ENCODE measurements at regions not wholly inside any gene's neighbourhood (a gene's known extent, or its start where the extent isn't known, plus 50 kb on each side); places are given as distances from the start of the nearest gene placed in this dataset.

DNA sequence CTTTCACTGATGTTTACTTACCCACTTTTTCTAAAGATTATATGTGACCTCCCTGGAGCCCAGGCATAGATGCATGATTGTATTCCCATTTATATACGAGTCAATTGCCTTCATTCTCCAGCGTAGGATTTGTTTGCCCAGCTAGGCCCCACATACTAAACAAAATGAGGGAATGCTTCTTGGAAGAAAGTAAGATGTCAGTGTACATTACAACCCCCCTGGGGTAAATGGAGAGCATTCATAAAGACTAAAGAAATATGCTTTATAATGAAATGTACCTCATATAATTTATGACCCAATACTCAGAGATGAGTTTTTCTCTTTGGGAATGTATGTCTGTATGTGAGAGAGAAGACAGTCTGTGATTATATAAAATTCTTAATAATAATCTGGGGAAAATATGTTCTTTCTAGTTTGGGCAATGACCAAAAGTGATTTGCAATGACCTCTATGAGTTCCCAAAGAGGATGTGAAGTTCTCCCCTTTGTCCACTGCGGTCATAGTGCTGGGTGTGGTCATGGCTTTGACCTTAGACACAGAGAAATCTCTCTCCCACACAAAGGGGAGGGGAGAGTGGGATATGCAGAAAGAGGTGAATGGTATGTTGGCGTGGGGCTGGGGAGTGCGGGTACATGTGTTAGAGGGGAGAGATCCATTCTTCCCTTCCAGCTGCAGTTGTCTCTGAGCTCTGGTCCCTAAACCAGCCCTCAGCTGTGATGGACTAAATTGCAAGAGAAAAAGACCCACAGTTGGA, 175.6 kb downstream of the EN1 start (continued):
- TF ChIP-seq, protein P1, sequence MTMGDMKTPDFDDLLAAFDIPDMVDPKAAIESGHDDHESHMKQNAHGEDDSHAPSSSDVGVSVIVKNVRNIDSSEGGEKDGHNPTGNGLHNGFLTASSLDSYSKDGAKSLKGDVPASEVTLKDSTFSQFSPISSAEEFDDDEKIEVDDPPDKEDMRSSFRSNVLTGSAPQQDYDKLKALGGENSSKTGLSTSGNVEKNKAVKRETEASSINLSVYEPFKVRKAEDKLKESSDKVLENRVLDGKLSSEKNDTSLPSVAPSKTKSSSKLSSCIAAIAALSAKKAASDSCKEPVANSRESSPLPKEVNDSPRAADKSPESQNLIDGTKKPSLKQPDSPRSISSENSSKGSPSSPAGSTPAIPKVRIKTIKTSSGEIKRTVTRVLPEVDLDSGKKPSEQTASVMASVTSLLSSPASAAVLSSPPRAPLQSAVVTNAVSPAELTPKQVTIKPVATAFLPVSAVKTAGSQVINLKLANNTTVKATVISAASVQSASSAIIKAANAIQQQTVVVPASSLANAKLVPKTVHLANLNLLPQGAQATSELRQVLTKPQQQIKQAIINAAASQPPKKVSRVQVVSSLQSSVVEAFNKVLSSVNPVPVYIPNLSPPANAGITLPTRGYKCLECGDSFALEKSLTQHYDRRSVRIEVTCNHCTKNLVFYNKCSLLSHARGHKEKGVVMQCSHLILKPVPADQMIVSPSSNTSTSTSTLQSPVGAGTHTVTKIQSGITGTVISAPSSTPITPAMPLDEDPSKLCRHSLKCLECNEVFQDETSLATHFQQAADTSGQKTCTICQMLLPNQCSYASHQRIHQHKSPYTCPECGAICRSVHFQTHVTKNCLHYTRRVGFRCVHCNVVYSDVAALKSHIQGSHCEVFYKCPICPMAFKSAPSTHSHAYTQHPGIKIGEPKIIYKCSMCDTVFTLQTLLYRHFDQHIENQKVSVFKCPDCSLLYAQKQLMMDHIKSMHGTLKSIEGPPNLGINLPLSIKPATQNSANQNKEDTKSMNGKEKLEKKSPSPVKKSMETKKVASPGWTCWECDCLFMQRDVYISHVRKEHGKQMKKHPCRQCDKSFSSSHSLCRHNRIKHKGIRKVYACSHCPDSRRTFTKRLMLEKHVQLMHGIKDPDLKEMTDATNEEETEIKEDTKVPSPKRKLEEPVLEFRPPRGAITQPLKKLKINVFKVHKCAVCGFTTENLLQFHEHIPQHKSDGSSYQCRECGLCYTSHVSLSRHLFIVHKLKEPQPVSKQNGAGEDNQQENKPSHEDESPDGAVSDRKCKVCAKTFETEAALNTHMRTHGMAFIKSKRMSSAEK (CRISPR knock-in tag; IDR thresholded peaks at IDR 0.05; ENCODE audit: borderline replicate concordance) = no peak
- TF ChIP-seq ZBTB21 (CRISPR knock-in tag; IDR thresholded peaks at IDR 0.05; ENCODE audit: borderline replicate concordance) (no peak), IRF2 (CRISPR knock-in tag; IDR thresholded peaks at IDR 0.05; ENCODE audit: borderline replicate concordance, low read depth) (no peak), ATF1 (CRISPR knock-in tag; IDR thresholded peaks at IDR 0.05) (no peak), ZNF671 (CRISPR knock-in tag; IDR thresholded peaks at IDR 0.05) (no peak), ESRRA (CRISPR knock-in tag; IDR thresholded peaks at IDR 0.05; ENCODE audit: borderline replicate concordance) (no peak), ZNF281 (CRISPR knock-in tag; IDR thresholded peaks at IDR 0.05) (no peak), ZNF396 (CRISPR knock-in tag; IDR thresholded peaks at IDR 0.05; ENCODE audit: borderline replicate concordance) (no peak)
- TF ChIP-seq, protein P2, sequence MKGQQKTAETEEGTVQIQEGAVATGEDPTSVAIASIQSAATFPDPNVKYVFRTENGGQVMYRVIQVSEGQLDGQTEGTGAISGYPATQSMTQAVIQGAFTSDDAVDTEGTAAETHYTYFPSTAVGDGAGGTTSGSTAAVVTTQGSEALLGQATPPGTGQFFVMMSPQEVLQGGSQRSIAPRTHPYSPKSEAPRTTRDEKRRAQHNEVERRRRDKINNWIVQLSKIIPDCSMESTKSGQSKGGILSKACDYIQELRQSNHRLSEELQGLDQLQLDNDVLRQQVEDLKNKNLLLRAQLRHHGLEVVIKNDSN (CRISPR knock-in tag; IDR thresholded peaks at IDR 0.05) = no peak

- ChIA-PET CTCF (no interaction called here), POLR2A (no interaction called here)
- ATAC-seq = no peak
These were observed 176.6 kb downstream of the EN1 start for GRCh38 chr2:118670838-118671237.

More at GRCh38 chr2:118670838-118671237, 176.6 kb downstream of the EN1 start:
- Mint-ChIP-seq H3K4me1 (no peaks in the 10 kb centered on the region), H3K4me3 (no peak overlapping the region), H3K36me3 (no peaks in the 10 kb centered on the region), H3K27ac (no peak overlapping the region), H3K9me3 (no peaks in the 10 kb centered on the region), H3K27me3 (ENCODE audit: low read depth) (no peaks in the 10 kb centered on the region; the same call in 1 of the 2 replicates)
- no peak for TF ChIP-seq RORB (CRISPR knock-in tag; IDR thresholded peaks at IDR 0.05)
- no peak for TF ChIP-seq ZNF263 (CRISPR knock-in tag; IDR thresholded peaks at IDR 0.05; ENCODE audit: low read depth)
- TF ChIP-seq ATF1 (CRISPR knock-in tag; IDR thresholded peaks at IDR 0.05) = no peak
- TF ChIP-seq, protein P3, sequence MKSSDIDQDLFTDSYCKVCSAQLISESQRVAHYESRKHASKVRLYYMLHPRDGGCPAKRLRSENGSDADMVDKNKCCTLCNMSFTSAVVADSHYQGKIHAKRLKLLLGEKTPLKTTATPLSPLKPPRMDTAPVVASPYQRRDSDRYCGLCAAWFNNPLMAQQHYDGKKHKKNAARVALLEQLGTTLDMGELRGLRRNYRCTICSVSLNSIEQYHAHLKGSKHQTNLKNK (CRISPR knock-in tag; IDR thresholded peaks at IDR 0.05) = no peak
- no peak for TF ChIP-seq GABPB1 (CRISPR knock-in tag; IDR thresholded peaks at IDR 0.05)
- TF ChIP-seq CDX4 (CRISPR knock-in tag; IDR thresholded peaks at IDR 0.05; ENCODE audit: borderline replicate concordance) = no peak
- TF ChIP-seq NFATC4 (CRISPR knock-in tag; IDR thresholded peaks at IDR 0.05) = no peak
- no peak for TF ChIP-seq PRDM15 (CRISPR knock-in tag; IDR thresholded peaks at IDR 0.05)
- no peak for TF ChIP-seq SMAD3 (CRISPR knock-in tag; IDR thresholded peaks at IDR 0.05; ENCODE audit: borderline replicate concordance)
- no peak for TF ChIP-seq ZNF416 (CRISPR knock-in tag; IDR thresholded peaks at IDR 0.05)
- TF ChIP-seq SOX15 (CRISPR knock-in tag; IDR thresholded peaks at IDR 0.05) = no peak
- no peak for DNase-seq (ENCODE audit: low spot score)

All from WTC11 (cell line).